OCI-LY7 (cell line): ENCODE measurements at regions not wholly inside any gene's neighbourhood (a gene's known extent, or its start where the extent isn't known, plus 50 kb on each side); places are given as distances from the start of the nearest gene placed in this dataset.

Source experiments
- CTCF ChIP-seq: fragments of 200-600 bp; sonication (generic); conservative IDR thresholded peaks from 2 replicates; pipeline ENCODE4 v1.5.1; 2014; ENCODE audit warnings: mild to moderate bottlenecking, antibody characterized with exemption, low read length, moderate library complexity, mixed read lengths
- EZH2phosphoT487 ChIP-seq: fragments of 200-600 bp; sonication (generic); IDR thresholded peaks from 2 replicates; pipeline ENCODE4 v1.6.1; 2018; ENCODE audit warnings: low read depth, borderline replicate concordance, mild to moderate bottlenecking, mixed run types, antibody characterized with exemption, low read length, moderate library complexity, mixed read lengths

DNA sequence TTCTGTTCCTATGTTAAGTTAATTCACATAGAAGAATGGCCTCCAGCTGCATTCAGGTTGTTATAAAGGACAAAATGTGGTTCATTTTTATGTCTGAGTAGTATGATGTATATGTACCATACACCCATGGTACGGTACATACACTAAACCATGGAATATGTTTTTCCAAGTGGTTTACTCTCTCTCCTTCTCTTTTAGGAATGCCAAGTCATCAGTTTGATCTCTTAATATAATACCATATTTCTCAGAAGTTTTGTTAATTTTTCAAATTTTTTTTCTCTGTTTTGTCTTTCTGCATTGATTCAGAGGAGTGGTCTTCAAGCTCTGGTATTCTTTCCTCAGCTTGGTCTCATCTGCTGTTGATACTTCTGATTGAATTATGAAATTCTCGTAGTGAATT lies 230.9 kb downstream of the DSEL start:
- TF ChIP-seq CTCF (no peak), EZH2phosphoT487 (no peak)
